ENCODE measurements at regions not wholly inside any gene's neighbourhood (a gene's known extent, or its start where the extent isn't known, plus 50 kb on each side); places are given as distances from the start of the nearest gene placed in this dataset.

DNA sequence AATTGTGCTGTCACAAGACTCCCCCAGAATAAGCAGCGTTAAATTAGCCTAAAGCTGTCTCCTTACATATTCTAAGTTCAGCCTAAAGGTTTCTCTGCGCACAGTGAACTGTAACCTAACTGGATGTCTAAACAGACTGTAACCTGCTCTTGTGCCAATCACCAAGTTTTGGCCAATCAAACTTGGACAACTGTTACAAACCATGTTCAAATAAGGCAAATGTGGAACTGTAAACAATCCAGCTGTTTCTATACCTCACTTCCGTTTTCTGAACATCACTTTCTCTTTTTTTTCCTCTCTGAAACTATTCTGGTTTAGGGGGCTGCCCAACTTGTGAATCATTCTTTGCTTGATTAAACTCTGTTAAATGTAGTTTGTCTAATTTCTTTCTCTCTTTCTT lies 252.2 kb upstream of the HABP2 start:
- TF ChIP-seq GATA2 (IDR thresholded peaks at IDR 0.05; ENCODE audit: low read depth, low read length) (no peak), GATA3 (IDR thresholded peaks at IDR 0.05; ENCODE audit: low read depth, low read length) (no peak)
